ENCODE measurements at regions not wholly inside any gene's neighbourhood (a gene's known extent, or its start where the extent isn't known, plus 50 kb on each side); places are given as distances from the start of the nearest gene placed in this dataset.

DNA sequence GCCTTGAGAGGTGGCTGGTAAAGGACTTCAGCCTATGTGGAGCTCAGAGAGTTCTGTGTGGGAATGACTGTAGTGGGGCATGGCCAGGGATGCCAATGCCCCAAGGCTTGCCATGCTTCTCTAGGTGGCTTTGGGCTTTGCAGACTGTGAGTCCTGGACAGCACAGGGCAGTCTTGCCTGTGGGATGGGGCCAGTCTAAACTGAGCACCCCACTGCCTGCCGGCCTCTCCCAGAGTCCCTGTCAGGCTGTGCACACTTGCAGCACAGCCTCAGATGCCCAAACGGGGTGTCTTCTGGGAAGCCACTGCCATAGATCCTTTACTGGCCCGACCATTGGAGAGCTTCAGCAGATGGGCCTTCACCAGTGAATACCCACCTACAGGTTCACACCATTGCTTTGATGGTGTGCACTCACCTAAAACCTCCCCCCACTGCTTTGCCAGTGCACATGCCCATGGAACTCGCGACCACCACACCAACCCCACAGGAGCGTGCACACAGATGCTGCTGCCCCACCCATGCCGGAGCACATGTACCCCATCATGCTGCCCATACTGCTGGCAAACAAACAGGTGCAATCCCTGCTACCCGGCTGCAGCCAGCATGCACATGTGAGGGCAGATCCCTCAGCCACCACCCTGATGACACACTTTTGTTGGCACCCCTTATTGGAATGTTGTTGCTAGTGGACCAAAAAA is 97.3 kb upstream of the CNKSR2 start:
- H3K36me3 ChIP-seq (ENCODE audit: control insufficient read depth in 1 of 2, insufficient read depth in 2 of 2, low read length in 2 of 2) = no peaks in the 10 kb centered on the region
- ChIA-PET RAD21 (ENCODE audit: low non-redundant PET in 1 of 2, low total read pairs in 2 of 2, uncharacterized antibody in 2 of 2, unreplicated experiment in 2 of 2) (no interaction called here), POLR2A (no interaction called here), CTCF (no interaction called here)
- no peak overlapping the region for H2AFZ ChIP-seq (ENCODE audit: low read depth, low read length, poor library complexity, severe bottlenecking)
- no peaks in the 10 kb centered on the region for H3K4me1 ChIP-seq (ENCODE audit: control insufficient read depth in 1 of 2, insufficient read depth in 2 of 2, low read length in 2 of 2)
- ATAC-seq (no peak), DNase-seq (ENCODE audit: low read depth, low spot score) (no peak)
- intact Hi-C loops (cut with micrococcal nuclease) = no loop called here
- H3K9ac ChIP-seq (ENCODE audit: low read length) = no peak overlapping the region
- H3K9me2 ChIP-seq (ENCODE audit: insufficient read depth) = no peaks in the 10 kb centered on the region
- no peak for TF ChIP-seq SRF (IDR thresholded peaks at IDR 0.05; ENCODE audit: low read depth)
- TF ChIP-seq CTCF (IDR thresholded peaks at IDR 0.05 in 2 of 3, conservative IDR thresholded peaks at IDR 0.05 in 1 of 3; ENCODE audit: borderline replicate concordance in 1 of 3, insufficient read depth in 1 of 3, low read depth in 2 of 3, low read length in 2 of 3) = no peak
- TF ChIP-seq, protein P1, sequence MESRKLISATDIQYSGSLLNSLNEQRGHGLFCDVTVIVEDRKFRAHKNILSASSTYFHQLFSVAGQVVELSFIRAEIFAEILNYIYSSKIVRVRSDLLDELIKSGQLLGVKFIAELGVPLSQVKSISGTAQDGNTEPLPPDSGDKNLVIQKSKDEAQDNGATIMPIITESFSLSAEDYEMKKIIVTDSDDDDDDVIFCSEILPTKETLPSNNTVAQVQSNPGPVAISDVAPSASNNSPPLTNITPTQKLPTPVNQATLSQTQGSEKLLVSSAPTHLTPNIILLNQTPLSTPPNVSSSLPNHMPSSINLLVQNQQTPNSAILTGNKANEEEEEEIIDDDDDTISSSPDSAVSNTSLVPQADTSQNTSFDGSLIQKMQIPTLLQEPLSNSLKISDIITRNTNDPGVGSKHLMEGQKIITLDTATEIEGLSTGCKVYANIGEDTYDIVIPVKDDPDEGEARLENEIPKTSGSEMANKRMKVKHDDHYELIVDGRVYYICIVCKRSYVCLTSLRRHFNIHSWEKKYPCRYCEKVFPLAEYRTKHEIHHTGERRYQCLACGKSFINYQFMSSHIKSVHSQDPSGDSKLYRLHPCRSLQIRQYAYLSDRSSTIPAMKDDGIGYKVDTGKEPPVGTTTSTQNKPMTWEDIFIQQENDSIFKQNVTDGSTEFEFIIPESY (IDR thresholded peaks at IDR 0.05; ENCODE audit: extremely low read depth, insufficient replicate concordance, low read length) = no peak
- TF ChIP-seq EZH2phosphoT487 (IDR thresholded peaks at IDR 0.05; ENCODE audit: borderline replicate concordance) = no peak
- no peak for TF ChIP-seq JUND (IDR thresholded peaks at IDR 0.05)
- TF ChIP-seq, protein P2, sequence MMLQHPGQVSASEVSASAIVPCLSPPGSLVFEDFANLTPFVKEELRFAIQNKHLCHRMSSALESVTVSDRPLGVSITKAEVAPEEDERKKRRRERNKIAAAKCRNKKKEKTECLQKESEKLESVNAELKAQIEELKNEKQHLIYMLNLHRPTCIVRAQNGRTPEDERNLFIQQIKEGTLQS (IDR thresholded peaks at IDR 0.05) = no peak
- no peak for TF ChIP-seq CEBPB (IDR thresholded peaks at IDR 0.05; ENCODE audit: low read depth)
- no peak for TF ChIP-seq TCF7L2 (IDR thresholded peaks at IDR 0.05; ENCODE audit: borderline replicate concordance, extremely low read depth, insufficient read depth, insufficient read length)
- TF ChIP-seq ZNF274 (IDR thresholded peaks at IDR 0.05; ENCODE audit: low read depth, low read length) = no peak
- no peak for TF ChIP-seq POLR2AphosphoS5 (IDR thresholded peaks at IDR 0.05; ENCODE audit: low read depth, low read length)
- TF ChIP-seq ZFX (IDR thresholded peaks at IDR 0.05) = no peak
- TF ChIP-seq ELF1 (IDR thresholded peaks at IDR 0.05; ENCODE audit: borderline replicate concordance, low read depth) = no peak
- TF ChIP-seq CBX3 (IDR thresholded peaks at IDR 0.05; ENCODE audit: low read depth) = no peak
- no peak overlapping the region for H3K4me2 ChIP-seq (ENCODE audit: low read length)
- H4K20me1 ChIP-seq (ENCODE audit: insufficient read depth) = no peaks in the 10 kb centered on the region
- H3K27me3 ChIP-seq (ENCODE audit: insufficient read depth, low read length) = no peaks in the 10 kb centered on the region
- no peaks in the 10 kb centered on the region for H3K9me3 ChIP-seq (ENCODE audit: control insufficient read depth in 1 of 2, insufficient read depth in 1 of 2, low read depth in 1 of 2, low read length in 2 of 2)
- no peak overlapping the region for H3K27ac ChIP-seq (ENCODE audit: low read depth, low read length)
- H3K4me3 ChIP-seq (replicated peaks in 1 of 2; ENCODE audit: low read depth in 1 of 2, low read length in 2 of 2) = no peak overlapping the region
- H3K79me2 ChIP-seq (ENCODE audit: insufficient read depth, low read length) = no peaks in the 10 kb centered on the region
- no TSS peak for BruUV-seq (replicated peaks)
